ENCODE measurements at regions not wholly inside any gene's neighbourhood (a gene's known extent, or its start where the extent isn't known, plus 50 kb on each side); places are given as distances from the start of the nearest gene placed in this dataset.

- Histone ChIP-seq H3K36me3 (ENCODE audit: insufficient read depth, insufficient read length, low read length) (no peaks in the 10 kb centered on the region), H3K9ac (ENCODE audit: insufficient read length, low read depth) (no peak overlapping the region), H3K4me1 (ENCODE audit: insufficient read depth, insufficient read length) (no peaks in the 10 kb centered on the region), H3K27me3 (ENCODE audit: insufficient read depth, insufficient read length) (no peaks in the 10 kb centered on the region), H3K9me3 (ENCODE audit: insufficient read depth, low read length) (no peaks in the 10 kb centered on the region), H3K4me3 (ENCODE audit: insufficient read length, low read depth) (no peak overlapping the region)
- DNase-seq (ENCODE audit: low read depth, low spot score) = no peak
- TF ChIP-seq YY1 (IDR thresholded peaks at IDR 0.05; ENCODE audit: insufficient read depth, insufficient read length) (no peak), SUZ12 (IDR thresholded peaks at IDR 0.05; ENCODE audit: extremely low read depth, insufficient read depth, insufficient read length) (no peak), ZNF274 (IDR thresholded peaks at IDR 0.05; ENCODE audit: low read depth, low read length) (no peak)
Measured at GRCh38 chr1:222081859-222082258, 340.0 kb upstream of the DUSP10 start.

DNA sequence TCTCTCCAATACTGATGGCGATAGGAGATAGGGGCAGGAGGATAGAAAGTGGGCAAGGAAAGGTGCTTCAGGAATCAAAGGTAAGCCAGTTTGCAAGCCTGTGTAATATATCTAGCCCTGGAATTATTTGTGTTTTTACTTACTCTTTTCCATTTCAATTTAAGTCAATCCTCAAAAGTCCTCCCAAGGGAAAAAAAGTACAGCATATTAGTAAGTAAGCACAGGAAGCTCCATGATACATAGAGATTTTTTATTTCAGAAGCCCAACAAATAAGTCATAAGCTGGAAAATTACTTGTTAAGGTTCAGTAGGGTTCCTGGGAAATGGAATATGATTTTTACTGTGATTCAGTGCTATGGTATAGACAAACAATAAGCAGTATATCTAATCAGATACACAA, 337.7 kb upstream of the DUSP10 start:
- TF ChIP-seq SUZ12 (IDR thresholded peaks at IDR 0.05; ENCODE audit: extremely low read depth, insufficient read depth, insufficient read length) = no peak
- TF ChIP-seq YY1 (IDR thresholded peaks at IDR 0.05; ENCODE audit: insufficient read depth, insufficient read length) = no peak
- TF ChIP-seq ZNF274 (IDR thresholded peaks at IDR 0.05; ENCODE audit: low read depth, low read length) = no peak
- Histone ChIP-seq H3K4me3 (ENCODE audit: insufficient read length, low read depth) (no peak overlapping the region), H3K4me1 (ENCODE audit: insufficient read depth, insufficient read length) (no peaks in the 10 kb centered on the region), H3K36me3 (ENCODE audit: insufficient read depth, insufficient read length, low read length) (no peaks in the 10 kb centered on the region), H3K9me3 (ENCODE audit: insufficient read depth, low read length) (no peaks in the 10 kb centered on the region), H3K27me3 (ENCODE audit: insufficient read depth, insufficient read length) (no peaks in the 10 kb centered on the region), H3K9ac (ENCODE audit: insufficient read length, low read depth) (no peak overlapping the region)
- DNase-seq (ENCODE audit: low read depth, low spot score) = no peak

- H3K9me3 ChIP-seq (ENCODE audit: insufficient read depth, low read length) = no peaks in the 10 kb centered on the region
- H3K27me3 ChIP-seq (ENCODE audit: insufficient read depth, insufficient read length) = no peaks in the 10 kb centered on the region
- no peak overlapping the region for H3K4me3 ChIP-seq (ENCODE audit: insufficient read length, low read depth)
- no peaks in the 10 kb centered on the region for H3K4me1 ChIP-seq (ENCODE audit: insufficient read depth, insufficient read length)
- no peak for DNase-seq (ENCODE audit: low read depth, low spot score)
- H3K9ac ChIP-seq (ENCODE audit: insufficient read length, low read depth) = no peak overlapping the region
- no peaks in the 10 kb centered on the region for H3K36me3 ChIP-seq (ENCODE audit: insufficient read depth, insufficient read length, low read length)
- no peak for TF ChIP-seq YY1 (IDR thresholded peaks at IDR 0.05; ENCODE audit: insufficient read depth, insufficient read length)
- TF ChIP-seq SUZ12 (IDR thresholded peaks at IDR 0.05; ENCODE audit: extremely low read depth, insufficient read depth, insufficient read length) = no peak
- no peak for TF ChIP-seq ZNF274 (IDR thresholded peaks at IDR 0.05; ENCODE audit: low read depth, low read length)
Measured at GRCh38 chr1:222077206-222077605, 335.3 kb upstream of the DUSP10 start.

GRCh38 chr1:222074317-222074716, 332.4 kb upstream of the DUSP10 start:
- no peaks in the 10 kb centered on the region for H3K27me3 ChIP-seq (ENCODE audit: insufficient read depth, insufficient read length)
- DNase-seq (ENCODE audit: low read depth, low spot score) = no peak
- H3K4me3 ChIP-seq (ENCODE audit: insufficient read length, low read depth) = no peak overlapping the region
- H3K9ac ChIP-seq (ENCODE audit: insufficient read length, low read depth) = no peak overlapping the region
- H3K36me3 ChIP-seq (ENCODE audit: insufficient read depth, insufficient read length, low read length) = no peaks in the 10 kb centered on the region
- H3K4me1 ChIP-seq (ENCODE audit: insufficient read depth, insufficient read length) = no peaks in the 10 kb centered on the region
- peaks cover 4% of the 10 kb centered on the region; the same call in 1 of the 2 replicates for H3K9me3 ChIP-seq (ENCODE audit: insufficient read depth, low read length)
- TF ChIP-seq ZNF274 (IDR thresholded peaks at IDR 0.05; ENCODE audit: low read depth, low read length) (no peak), SUZ12 (IDR thresholded peaks at IDR 0.05; ENCODE audit: extremely low read depth, insufficient read depth, insufficient read length) (no peak), YY1 (IDR thresholded peaks at IDR 0.05; ENCODE audit: insufficient read depth, insufficient read length) (no peak)

GRCh38 chr1:222073307-222073995, 331.6 kb upstream of the DUSP10 start:
- Histone ChIP-seq H3K9me3 (ENCODE audit: insufficient read depth, low read length) (peaks cover 4% of the 10 kb centered on the region; the same call in 1 of the 2 replicates), H3K4me1 (ENCODE audit: insufficient read depth, insufficient read length) (no peaks in the 10 kb centered on the region), H3K27me3 (ENCODE audit: insufficient read depth, insufficient read length) (no peaks in the 10 kb centered on the region), H3K36me3 (ENCODE audit: insufficient read depth, insufficient read length, low read length) (no peaks in the 10 kb centered on the region), H3K9ac (ENCODE audit: insufficient read length, low read depth) (no peak overlapping the region), H3K4me3 (ENCODE audit: insufficient read length, low read depth) (no peak overlapping the region)
- TF ChIP-seq SUZ12 (IDR thresholded peaks at IDR 0.05; ENCODE audit: extremely low read depth, insufficient read depth, insufficient read length) = no peak
- TF ChIP-seq ZNF274 (IDR thresholded peaks at IDR 0.05; ENCODE audit: low read depth, low read length) = no peak
- no peak for TF ChIP-seq YY1 (IDR thresholded peaks at IDR 0.05; ENCODE audit: insufficient read depth, insufficient read length)
- DNase-seq (ENCODE audit: low read depth, low spot score) = no peak

GRCh38 chr1:222071387-222071786, 329.5 kb upstream of the DUSP10 start:
- peak; percentile 40 for DNase-seq (ENCODE audit: low read depth, low spot score)
- no peak overlapping the region for H3K9ac ChIP-seq (ENCODE audit: insufficient read length, low read depth)
- H3K27me3 ChIP-seq (ENCODE audit: insufficient read depth, insufficient read length) = no peaks in the 10 kb centered on the region
- H3K36me3 ChIP-seq (ENCODE audit: insufficient read depth, insufficient read length, low read length) = no peaks in the 10 kb centered on the region
- TF ChIP-seq ZNF274 (IDR thresholded peaks at IDR 0.05; ENCODE audit: low read depth, low read length) = no peak
- no peak for TF ChIP-seq YY1 (IDR thresholded peaks at IDR 0.05; ENCODE audit: insufficient read depth, insufficient read length)
- no peak for TF ChIP-seq SUZ12 (IDR thresholded peaks at IDR 0.05; ENCODE audit: extremely low read depth, insufficient read depth, insufficient read length)
- H3K4me3 ChIP-seq (ENCODE audit: insufficient read length, low read depth) = no peak overlapping the region
- H3K4me1 ChIP-seq (ENCODE audit: insufficient read depth, insufficient read length) = no peaks in the 10 kb centered on the region
- peaks cover 7% of the 10 kb centered on the region; the same call in 1 of the 2 replicates for H3K9me3 ChIP-seq (ENCODE audit: insufficient read depth, low read length)

- TF ChIP-seq YY1 (IDR thresholded peaks at IDR 0.05; ENCODE audit: insufficient read depth, insufficient read length) = no peak
- H3K9me3 ChIP-seq (ENCODE audit: insufficient read depth, low read length) = peaks cover 30% of the 10 kb centered on the region
- no peaks in the 10 kb centered on the region for H3K4me1 ChIP-seq (ENCODE audit: insufficient read depth, insufficient read length)
- H3K9ac ChIP-seq (ENCODE audit: insufficient read length, low read depth) = no peak overlapping the region
- no peak overlapping the region for H3K4me3 ChIP-seq (ENCODE audit: insufficient read length, low read depth)
- H3K27me3 ChIP-seq (ENCODE audit: insufficient read depth, insufficient read length) = no peaks in the 10 kb centered on the region
- no peak for DNase-seq (ENCODE audit: low read depth, low spot score)
- no peaks in the 10 kb centered on the region for H3K36me3 ChIP-seq (ENCODE audit: insufficient read depth, insufficient read length, low read length)
Measured at GRCh38 chr1:222068937-222069336, 327.0 kb upstream of the DUSP10 start.

Measured in NT2/D1 (cell line).